ENCODE measurements at regions not wholly inside any gene's neighbourhood (a gene's known extent, or its start where the extent isn't known, plus 50 kb on each side); places are given as distances from the start of the nearest gene placed in this dataset.

DNA sequence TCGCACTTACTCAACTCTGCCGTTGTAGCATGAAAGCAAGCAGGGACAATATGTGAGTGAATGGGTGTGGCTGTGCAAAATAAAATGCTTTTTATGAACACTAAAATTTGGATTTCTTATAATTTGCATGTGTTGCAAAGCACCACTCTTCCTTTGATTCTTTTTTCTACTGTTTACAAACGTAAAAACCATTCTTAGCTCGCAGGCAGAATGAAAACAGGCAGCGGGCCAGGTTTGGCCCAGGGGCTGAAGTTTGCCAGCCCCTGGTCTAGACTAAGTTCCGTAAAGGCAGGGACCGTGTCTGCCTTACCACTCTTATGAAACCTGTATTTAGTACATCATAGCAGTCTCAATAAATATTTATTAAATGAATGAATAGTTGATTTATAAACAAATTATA is 83.7 kb upstream of the SPATS2L start:
- TF ChIP-seq, protein P1, sequence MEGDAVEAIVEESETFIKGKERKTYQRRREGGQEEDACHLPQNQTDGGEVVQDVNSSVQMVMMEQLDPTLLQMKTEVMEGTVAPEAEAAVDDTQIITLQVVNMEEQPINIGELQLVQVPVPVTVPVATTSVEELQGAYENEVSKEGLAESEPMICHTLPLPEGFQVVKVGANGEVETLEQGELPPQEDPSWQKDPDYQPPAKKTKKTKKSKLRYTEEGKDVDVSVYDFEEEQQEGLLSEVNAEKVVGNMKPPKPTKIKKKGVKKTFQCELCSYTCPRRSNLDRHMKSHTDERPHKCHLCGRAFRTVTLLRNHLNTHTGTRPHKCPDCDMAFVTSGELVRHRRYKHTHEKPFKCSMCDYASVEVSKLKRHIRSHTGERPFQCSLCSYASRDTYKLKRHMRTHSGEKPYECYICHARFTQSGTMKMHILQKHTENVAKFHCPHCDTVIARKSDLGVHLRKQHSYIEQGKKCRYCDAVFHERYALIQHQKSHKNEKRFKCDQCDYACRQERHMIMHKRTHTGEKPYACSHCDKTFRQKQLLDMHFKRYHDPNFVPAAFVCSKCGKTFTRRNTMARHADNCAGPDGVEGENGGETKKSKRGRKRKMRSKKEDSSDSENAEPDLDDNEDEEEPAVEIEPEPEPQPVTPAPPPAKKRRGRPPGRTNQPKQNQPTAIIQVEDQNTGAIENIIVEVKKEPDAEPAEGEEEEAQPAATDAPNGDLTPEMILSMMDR (conservative IDR thresholded peaks at IDR 0.05; ENCODE audit: low read depth, low read length): no peak
- no peak for TF ChIP-seq EZH2 (IDR thresholded peaks at IDR 0.05; ENCODE audit: borderline replicate concordance, low read depth, low read length, poor library complexity, severe bottlenecking)

Data from A673 (cell line).